ENCODE measurements at regions not wholly inside any gene's neighbourhood (a gene's known extent, or its start where the extent isn't known, plus 50 kb on each side); places are given as distances from the start of the nearest gene placed in this dataset.

- ChIA-PET POLR2A (no interaction called here), CTCF (interaction anchor here (1.2 kb wide), 1 partner anchor 15 kb away, joined by 3 read pairs; no protein-coding TSS in a partner anchor)
- Histone ChIP-seq H3K4me3 (ENCODE audit: low read depth, low read length) (no peak overlapping the region), H3K27me3 (ENCODE audit: control insufficient read depth, insufficient read depth, low read length) (peaks cover 2% of the 10 kb centered on the region; the same call in 1 of the 2 replicates), H3K36me3 (ENCODE audit: control insufficient read depth, insufficient read depth, low read length) (no peaks in the 10 kb centered on the region)
- DNase-seq (ENCODE audit: low read depth): no peak
- TF ChIP-seq, protein P1, sequence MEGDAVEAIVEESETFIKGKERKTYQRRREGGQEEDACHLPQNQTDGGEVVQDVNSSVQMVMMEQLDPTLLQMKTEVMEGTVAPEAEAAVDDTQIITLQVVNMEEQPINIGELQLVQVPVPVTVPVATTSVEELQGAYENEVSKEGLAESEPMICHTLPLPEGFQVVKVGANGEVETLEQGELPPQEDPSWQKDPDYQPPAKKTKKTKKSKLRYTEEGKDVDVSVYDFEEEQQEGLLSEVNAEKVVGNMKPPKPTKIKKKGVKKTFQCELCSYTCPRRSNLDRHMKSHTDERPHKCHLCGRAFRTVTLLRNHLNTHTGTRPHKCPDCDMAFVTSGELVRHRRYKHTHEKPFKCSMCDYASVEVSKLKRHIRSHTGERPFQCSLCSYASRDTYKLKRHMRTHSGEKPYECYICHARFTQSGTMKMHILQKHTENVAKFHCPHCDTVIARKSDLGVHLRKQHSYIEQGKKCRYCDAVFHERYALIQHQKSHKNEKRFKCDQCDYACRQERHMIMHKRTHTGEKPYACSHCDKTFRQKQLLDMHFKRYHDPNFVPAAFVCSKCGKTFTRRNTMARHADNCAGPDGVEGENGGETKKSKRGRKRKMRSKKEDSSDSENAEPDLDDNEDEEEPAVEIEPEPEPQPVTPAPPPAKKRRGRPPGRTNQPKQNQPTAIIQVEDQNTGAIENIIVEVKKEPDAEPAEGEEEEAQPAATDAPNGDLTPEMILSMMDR (IDR thresholded peaks at IDR 0.05; ENCODE audit: insufficient read depth, low read depth, low read length): no peak
These were observed 117.7 kb upstream of the FER start for GRCh38 chr5:108629779-108630528.

DNA sequence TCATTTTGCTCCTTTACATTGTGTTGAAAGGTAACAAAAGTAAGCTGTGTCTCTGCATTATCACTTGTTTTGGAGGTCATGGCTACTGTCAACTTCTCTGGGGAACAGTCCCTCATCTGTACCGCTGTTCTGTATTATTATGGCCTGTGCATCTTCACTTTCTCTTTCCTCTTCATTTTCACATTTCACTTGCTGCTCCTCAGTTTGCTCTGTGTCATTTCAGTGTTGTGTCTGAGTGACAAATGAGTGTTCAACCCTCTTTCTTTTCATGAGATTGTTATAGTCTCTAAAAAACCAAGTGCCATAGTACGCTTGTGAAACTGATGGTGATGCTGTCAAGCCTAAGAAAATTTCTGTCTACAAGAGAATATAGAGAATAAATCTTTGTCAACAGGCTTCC lies 122.0 kb upstream of the FER start:
- no peak for DNase-seq (ENCODE audit: low read depth)
- TF ChIP-seq, protein P1 (IDR thresholded peaks at IDR 0.05; ENCODE audit: insufficient read depth, low read depth, low read length): no peak
- peaks cover 2% of the 10 kb centered on the region; the same call in 1 of the 2 replicates for H3K27me3 ChIP-seq (ENCODE audit: control insufficient read depth, insufficient read depth, low read length)
- no peak overlapping the region for H3K4me3 ChIP-seq (ENCODE audit: low read depth, low read length)
- POLR2A ChIA-PET: no interaction called here
- CTCF ChIA-PET: no interaction called here
- H3K36me3 ChIP-seq (ENCODE audit: control insufficient read depth, insufficient read depth, low read length): no peaks in the 10 kb centered on the region

DNA sequence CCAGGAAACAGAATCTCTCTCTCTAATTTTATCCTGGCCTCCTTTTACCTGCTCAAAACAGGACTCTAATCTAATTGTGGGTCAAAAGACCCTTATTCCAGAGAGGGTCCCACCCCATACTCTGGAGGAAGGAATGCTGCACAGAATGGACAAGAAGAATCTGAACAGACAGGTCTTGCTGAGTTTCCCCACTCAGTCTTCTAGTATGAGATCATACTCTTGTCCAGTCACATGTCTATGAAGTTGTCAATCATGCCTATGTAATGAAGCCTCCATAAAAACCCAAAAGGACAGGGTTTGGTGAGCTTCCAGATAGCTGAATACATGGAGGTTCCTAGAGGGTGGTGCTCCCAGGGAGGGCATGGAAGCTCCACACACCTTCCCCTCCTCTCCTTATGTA lies 123.9 kb upstream of the FER start:
- Histone ChIP-seq H3K36me3 (ENCODE audit: control insufficient read depth, insufficient read depth, low read length) (no peaks in the 10 kb centered on the region), H3K4me3 (ENCODE audit: low read depth, low read length) (no peak overlapping the region), H3K27me3 (ENCODE audit: control insufficient read depth, insufficient read depth, low read length) (peaks cover 2% of the 10 kb centered on the region; the same call in 1 of the 2 replicates)
- ChIA-PET CTCF (no interaction called here), POLR2A (no interaction called here)
- no peak for DNase-seq (ENCODE audit: low read depth)
- TF ChIP-seq, protein P1 (IDR thresholded peaks at IDR 0.05; ENCODE audit: insufficient read depth, low read depth, low read length): no peak

DNA sequence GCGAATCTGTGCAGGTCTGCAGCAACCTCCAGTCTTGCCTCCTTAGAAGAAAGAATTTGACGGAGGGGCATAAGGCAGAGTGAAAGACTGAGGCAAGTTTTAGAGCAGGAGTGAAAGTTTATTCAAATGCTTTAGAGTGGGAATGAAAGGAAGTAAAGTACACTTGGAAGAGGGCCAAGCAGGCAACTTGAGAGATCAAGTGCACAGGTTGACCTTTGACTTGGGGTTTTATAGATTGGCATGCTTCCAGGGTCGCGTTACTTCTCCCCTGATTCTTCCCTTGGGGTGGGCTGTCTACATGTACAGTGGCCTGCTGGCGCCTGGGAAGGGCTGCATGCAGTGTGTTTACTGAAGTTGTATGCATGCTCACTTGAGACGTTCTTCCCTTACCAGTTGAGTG lies 127.2 kb upstream of the FER start:
- TF ChIP-seq, protein P1 (IDR thresholded peaks at IDR 0.05; ENCODE audit: insufficient read depth, low read depth, low read length): no peak
- CTCF ChIA-PET: no interaction called here
- POLR2A ChIA-PET: interaction anchor here (0.6 kb wide), 1 partner anchor 685 kb away, joined by 7 read pairs; no protein-coding TSS in a partner anchor
- H3K27me3 ChIP-seq (ENCODE audit: control insufficient read depth, insufficient read depth, low read length): no peaks in the 10 kb centered on the region
- H3K4me3 ChIP-seq (ENCODE audit: low read depth, low read length): no peak overlapping the region
- H3K36me3 ChIP-seq (ENCODE audit: control insufficient read depth, insufficient read depth, low read length): no peaks in the 10 kb centered on the region
- no peak for DNase-seq (ENCODE audit: low read depth)

DNA sequence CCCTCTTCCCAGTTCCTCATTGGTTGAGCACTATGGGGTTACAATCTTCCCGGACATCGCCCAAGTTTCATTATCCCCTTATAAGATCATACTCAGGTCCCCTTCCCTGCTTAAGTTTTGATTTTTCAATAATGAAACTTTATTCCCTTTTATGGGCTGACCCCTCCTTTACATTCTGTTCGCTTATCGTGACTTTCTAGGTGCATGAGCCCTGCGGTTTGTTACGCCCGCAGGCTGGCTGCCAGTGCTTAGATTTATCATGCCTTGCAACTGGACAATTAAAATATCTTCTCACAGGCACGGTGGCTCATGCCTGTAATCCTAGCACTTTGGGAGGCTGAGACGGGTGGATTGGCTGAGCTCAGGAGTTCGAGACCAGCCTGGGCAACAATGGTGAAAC lies 127.9 kb upstream of the FER start:
- no peak for DNase-seq (ENCODE audit: low read depth)
- Histone ChIP-seq H3K36me3 (ENCODE audit: control insufficient read depth, insufficient read depth, low read length) (no peaks in the 10 kb centered on the region), H3K4me3 (ENCODE audit: low read depth, low read length) (no peak overlapping the region), H3K27me3 (ENCODE audit: control insufficient read depth, insufficient read depth, low read length) (no peaks in the 10 kb centered on the region)
- ChIA-PET POLR2A (no interaction called here), CTCF (no interaction called here)
- TF ChIP-seq, protein P1 (IDR thresholded peaks at IDR 0.05; ENCODE audit: insufficient read depth, low read depth, low read length): no peak
